HS-5 (cell line): ENCODE measurements at regions not wholly inside any gene's neighbourhood (a gene's known extent, or its start where the extent isn't known, plus 50 kb on each side); places are given as distances from the start of the nearest gene placed in this dataset.

Experiments used
- DNase-seq: peaks from one replicate; pipeline ENCODE4 v3.0.0-alpha.2; 2012; ENCODE audit warnings: low read depth

DNA sequence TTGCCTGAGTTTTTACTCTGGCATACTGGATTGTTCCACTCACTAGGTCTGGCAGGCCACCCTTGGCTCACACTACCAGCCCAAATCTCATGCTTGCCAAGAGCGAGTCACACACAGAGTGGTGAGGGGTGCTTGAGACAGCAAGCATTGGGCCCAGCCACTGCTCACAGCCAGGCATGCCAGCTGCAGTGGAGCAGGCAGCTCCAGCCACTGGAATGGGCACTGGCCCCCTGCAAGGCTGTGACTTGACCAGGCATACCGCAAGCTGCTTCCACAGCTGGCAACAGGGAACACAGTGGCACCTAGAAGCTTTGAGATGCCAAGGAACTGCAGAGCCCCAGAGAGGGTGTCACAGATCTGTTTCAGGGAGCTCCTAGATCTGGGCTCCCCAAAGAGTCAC, 488.5 kb downstream of the LRFN5 start:
- no peak for DNase-seq

DNA sequence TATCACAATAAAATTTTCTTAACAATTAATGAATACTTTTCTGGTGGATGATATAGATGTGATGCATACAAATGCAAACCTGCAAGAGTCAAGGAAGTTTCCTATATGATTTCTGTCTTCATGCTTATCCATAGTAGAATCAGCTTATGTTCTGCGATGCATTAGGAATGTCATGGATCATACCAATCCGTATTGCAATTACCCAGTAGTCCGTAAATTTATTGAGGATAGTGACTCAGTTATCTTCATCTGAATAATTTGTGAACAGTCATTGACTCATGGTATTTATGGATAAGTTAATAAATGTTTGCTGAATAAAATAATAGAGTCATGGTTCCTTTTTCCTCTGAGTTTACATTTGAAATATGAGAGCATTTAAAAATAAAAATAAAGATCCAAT, 483.4 kb downstream of the LRFN5 start:
- no peak for DNase-seq

DNA sequence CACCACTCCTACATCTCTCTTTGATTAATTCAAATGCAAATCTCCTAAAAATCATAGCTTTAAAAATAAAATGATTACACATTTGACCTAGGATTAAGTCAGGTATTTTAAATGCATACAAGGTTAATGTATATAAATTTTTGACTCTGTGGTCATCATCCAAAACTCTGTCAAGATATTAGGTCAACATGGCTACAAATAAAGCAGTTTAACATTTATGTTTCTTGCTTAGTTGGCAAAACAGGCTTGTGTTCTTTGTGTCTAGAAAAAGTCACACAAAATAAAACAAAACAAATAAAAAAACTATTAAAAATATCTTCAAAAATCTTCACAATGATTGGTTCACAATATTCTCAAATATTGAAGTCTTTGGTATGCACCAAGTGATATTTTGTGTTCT, 473.2 kb downstream of the LRFN5 start:
- no peak for DNase-seq

DNA sequence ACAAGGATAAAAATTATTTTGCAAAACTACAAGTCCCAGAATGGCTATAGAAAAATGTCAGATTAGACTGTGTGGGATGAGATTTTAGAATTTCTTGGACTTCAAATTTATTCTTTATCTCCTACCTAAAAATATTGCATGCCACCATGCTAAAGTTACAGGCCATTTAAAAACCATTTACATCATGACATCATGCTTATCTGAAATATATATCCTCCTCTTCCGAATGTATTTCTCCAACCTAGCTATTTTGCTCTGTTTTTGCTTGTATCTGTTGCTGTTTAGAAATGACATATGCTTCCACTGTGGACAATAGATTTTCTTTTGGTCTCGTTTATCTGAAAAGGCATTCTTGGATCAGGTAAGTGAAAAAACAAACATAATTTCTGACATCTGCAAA, 471.7 kb downstream of the LRFN5 start:
- no peak for DNase-seq

DNA sequence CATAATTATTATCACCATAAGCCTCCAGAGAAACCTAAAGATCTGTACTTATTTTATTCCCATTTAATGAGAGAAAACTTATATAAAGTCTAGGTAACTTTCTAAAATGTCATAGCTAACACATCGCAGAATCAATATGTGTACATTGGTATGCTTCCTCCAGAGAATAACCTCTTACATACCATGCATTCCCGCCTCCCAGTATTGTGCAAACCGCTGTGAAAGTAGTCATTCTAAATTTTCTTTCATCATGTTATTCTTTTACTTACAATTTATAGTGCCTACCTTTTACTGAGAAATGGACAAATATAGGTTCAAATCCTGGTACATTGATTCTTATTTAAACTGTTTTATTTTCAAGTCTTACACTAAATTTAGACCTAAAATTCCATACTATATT, 463.4 kb downstream of the LRFN5 start:
- peak; percentile 8 for DNase-seq

DNA sequence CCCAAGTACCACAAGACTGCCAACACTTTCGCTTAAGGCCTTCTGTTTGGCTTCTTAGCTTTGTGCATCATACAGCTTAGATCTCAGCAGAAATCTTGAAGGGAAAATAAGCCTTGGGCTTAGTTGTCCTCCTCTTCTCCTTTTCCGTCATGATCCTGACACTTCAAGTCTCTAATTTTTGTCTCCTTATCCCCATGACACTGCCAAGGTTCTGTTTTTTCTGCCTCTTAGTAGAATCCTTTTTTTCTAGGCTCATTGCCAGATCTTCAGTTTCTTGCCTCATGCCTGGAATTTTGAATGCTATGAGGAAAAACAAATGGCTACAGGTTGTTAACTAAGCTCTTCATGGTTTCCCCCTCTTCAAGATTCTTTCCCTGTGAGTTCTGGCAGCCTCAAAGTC, 450.4 kb downstream of the LRFN5 start:
- no peak for DNase-seq

DNA sequence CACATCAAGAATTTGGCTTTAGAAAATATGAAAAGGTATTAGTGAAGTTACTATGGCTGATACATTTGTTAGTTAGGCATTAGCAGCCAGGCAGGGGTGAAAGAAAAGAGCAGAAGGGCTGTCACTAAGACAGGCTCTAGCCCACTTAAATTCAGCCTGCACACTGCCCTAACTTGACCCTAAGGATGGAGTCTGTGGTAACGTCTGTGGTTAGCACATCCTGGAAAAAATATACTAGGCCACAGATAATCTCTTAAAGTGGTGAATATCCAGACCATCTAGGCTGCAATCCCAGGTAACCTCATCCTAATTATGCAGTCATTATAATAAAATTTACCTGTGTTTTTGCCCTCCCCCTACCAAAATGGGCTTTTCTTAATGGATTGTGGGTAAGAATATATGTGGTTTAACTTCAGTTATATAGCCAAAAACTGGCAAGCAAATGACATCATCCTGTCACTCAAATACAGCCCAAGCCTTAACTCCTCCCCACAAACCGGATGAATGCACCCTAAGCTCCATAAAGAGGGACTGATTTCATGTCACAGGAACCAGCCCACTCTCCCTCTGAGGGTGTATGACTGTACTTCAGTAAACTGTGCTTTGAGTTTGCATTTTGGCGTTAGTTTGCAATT, 440.9 kb downstream of the LRFN5 start:
- no peak for DNase-seq

DNA sequence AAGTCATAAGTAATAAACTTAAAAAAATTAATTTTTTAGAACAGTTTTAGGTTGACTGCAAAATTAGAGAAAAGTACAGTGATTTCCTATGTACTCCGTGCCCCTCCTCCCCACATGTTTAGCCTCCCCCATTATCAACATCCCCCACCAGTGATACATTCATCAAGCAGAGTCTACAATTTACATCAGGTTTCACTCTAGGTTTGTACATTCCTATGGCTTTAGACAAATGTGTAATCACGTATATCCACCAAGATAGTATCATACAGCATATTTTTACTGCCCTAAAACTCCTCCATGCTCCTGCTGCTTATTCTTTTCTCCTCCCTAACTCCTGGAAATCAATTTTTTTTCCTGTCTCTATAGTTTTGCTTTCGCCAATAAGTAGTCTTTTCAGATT, 438.7 kb downstream of the LRFN5 start:
- DNase-seq = no peak

DNA sequence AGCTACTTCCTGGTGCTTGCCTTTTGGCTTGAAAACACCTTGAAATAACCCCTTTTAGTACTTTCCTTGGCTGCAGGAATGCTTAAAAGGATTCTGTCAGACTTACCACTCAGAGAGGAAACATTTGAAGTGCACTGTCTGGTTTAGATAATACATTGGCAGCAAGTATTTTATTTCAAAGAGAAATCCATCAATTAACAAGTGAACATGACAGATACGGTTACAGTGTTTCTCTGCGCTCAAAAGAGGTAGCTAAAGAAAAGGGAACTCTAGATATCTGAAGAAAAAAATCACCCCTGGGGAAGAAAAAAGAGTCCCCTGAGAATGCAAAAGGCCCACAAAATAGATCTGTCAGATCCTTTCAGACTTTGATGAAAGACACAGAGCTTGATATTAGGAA, 421.9 kb downstream of the LRFN5 start:
- DNase-seq = no peak

DNA sequence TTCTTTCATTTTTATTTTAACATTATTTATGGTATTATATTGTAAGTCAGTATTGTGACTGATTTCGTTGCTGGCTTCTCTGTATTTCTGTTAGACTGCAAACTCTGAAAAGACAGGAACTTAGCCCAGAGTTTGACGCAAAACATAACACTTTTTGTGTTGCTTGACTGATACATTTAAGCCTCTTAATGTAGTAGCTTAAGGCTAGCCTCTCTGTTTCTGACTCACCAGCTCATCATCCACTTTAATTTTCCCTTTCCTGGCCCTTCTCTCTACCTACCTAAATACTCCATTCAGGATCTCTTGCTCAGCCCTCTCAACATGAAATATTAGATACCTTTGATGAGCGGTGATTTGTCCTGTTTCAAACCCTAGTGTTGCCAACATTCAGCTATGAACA, 420.6 kb downstream of the LRFN5 start:
- DNase-seq = no peak

DNA sequence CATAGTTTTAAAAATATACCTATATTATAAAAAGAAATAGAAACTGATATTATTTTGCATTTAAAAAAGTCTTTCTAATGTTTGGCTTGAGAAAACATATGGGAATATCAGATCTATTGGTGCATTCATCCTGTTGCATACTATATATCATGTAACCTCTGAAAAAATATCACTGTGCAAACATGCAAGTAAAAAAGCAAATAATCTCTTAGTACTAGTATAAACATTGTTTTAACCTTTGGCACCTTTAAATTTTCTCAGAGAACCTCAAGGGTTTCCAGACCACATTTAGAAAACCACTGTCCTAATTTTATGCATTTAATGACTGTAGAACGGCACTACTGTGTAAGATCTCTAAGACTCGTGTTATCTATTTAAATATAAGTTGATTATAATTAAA, 416.8 kb downstream of the LRFN5 start:
- no peak for DNase-seq

DNA sequence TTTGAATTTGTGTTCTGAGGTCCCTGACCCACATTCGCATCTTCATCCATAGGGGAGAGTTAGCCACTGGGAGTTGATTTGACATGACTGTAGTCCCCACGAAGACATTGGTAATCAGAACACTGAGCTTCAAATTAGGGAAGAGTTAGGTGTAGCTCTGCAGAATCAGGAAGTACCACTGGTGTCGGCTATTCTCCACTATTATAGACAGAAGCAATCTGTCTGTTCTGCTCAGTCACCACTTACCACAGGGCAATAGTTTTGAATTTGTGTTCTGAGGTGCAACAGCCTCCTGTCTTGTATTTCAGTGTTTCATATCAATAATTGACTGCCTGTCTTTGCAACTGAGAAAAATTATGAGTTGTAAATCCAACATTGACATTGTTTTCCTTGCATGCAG, 407.6 kb downstream of the LRFN5 start:
- DNase-seq = no peak

DNA sequence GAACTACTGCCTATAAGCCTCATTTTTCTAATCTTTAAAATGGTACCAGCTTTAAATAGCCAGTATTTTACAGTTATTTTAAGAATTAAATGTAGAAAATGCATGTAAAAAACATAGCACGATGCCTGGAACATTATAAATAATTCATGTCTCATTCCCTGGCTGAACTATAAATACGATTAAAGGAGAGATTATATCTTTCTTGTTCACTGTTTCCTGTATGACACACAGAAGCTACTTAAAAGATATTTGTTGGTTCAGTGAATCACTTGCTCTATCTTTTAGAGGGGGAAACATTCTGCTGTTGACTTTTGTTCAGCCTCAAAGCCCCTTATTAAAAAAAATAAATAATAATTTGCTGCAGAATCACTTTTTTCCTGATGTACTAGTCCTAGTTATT, 406.9 kb downstream of the LRFN5 start:
- no peak for DNase-seq

DNA sequence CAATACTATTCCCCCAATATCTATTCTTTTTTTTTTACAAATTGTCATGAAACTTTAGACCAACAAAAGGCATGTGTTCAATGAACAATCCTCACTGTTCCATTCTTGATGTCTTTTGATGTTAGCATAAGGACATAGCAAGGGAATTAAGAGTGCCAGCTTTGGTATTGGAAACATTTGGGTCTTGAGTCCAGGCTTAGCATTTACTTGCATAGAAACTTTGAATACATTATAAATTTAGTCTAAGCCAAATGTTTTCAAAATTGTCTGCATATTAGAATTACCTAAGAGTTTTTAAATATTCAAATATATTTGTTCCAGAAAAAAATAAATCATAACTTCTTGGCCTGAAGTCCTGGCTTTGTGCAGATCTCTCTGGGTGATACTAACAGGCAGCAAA, 406.5 kb downstream of the LRFN5 start:
- no peak for DNase-seq

DNA sequence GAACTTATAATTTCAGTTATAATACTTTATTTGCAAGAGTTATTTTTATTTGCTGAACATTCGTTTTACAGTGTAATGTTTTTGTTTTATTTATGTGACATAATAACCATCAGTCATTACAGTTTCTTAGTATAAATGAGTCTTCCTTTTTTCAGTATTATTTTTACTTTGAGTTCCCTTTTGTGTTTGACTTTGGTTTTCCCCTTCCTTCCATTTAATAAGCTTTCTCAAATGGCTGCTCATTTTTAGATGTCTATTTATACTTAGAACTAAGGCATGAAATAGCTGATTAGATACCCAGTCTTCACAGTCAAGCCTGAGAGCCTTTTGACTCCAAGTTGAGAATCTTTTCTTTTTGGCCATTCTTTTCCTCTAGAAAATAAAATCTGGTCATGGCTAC, 404.5 kb downstream of the LRFN5 start:
- DNase-seq = no peak

DNA sequence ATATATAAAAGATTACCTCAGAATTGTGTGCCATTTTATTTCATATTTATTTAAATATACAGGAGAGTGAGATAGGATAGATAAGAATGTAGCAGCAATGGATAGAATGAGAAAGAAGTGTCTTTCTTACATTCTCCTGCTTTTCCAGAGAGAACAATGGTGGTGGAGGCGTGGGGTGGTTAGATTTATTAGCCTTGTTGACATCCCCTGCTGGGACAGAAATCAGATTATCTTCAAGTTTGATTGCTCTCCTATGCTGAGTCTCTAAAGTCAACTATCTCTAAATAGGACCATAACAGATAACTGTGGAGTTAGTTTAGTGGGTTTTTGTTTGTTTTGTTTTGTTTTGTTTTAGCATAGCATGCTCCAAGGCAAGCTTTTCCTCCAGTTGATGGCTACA, 397.6 kb downstream of the LRFN5 start:
- no peak for DNase-seq

DNA sequence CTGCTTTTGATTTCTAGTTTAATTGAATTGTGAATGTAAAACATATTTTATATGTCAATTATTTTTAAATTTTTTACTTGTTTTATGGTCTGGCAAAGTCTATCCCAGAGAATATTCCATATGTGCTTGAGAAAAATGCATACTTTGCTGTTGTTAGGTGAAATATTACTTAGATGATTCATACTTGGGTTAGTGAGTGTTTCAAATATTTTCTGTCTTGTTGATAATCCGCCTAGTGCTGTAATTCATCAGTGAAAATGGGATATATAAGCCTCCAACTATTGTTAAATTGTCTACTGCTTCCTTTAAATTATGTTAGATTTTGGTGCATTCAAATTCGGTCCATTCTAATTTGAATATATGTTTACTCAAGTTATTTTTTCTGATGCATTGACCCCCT, 395.5 kb downstream of the LRFN5 start:
- DNase-seq = peak; percentile 34

DNA sequence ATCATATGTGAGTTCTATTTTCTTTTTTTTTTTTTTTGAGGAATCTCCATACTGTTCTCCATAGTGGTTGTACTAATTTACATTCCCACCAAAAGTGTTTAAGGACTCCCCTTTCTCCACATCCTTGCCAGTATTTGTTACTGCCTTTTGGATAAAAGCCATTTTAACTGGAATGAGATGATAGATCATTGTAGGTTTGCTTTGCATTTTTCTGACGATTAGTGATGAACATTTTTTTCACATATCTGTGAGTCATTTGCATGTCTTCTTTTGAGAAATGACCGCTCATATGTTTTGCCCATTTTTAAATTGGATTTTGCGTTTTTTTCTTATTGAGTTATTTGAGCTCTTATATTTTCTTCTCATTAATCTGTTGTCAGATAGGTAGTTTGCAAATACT, 394.8 kb downstream of the LRFN5 start:
- peak; percentile 24 for DNase-seq

DNA sequence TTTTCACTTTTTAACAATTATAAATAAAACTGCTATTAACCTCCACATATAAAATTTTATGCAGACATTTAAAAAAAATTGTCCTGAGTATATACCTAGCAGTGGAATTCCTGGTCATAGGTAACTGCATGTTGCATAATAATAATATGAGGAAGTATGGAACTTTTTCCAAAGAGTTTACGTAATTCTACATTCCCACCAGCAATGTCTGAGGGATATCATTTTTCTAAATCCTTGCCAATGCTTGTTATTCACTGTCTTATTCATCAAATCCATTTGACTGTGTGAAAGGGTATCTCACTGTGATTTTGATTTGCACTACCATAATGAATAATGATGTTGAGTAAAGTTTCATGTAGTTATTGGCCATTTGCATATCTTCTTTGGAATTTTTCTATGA, 393.8 kb downstream of the LRFN5 start:
- DNase-seq = peak; percentile 3

DNA sequence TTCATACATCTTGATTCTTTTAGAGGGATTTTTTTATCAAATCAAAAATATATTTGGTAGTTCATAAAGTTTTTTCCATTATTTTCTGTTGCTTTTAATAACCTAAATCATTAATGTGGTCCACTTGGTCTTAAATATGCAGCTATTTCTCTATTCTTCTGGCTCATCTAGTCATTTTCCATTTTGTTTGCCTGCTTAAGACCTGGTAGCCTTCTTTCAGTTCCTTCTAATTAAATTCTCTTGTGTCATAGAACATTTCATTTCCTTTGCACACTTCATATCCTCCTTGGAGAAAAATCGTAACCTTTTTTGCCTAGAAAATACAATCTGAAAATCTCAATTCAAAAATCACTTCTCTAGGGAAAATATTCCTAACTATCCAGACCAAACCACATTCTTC, 387.0 kb downstream of the LRFN5 start:
- no peak for DNase-seq

DNA sequence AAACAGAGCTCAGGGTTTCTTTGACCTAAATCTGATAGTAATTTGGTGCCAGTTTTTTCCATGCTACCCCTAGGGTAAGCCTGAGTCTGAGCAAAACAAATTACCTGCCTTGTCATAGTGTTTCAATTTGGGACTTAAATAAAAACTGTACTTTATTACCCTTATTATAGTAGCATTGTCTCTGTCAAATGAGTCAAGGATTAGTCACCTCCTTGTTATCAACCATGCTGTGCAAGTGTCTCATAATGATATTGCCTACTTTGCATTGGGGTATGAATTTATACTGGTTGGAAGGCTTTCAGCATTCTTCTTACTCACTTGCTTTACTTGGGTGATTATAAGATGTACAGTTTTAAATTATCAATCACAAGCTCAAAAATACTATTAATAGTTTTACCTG, 380.0 kb downstream of the LRFN5 start:
- peak; percentile 44 for DNase-seq

DNA sequence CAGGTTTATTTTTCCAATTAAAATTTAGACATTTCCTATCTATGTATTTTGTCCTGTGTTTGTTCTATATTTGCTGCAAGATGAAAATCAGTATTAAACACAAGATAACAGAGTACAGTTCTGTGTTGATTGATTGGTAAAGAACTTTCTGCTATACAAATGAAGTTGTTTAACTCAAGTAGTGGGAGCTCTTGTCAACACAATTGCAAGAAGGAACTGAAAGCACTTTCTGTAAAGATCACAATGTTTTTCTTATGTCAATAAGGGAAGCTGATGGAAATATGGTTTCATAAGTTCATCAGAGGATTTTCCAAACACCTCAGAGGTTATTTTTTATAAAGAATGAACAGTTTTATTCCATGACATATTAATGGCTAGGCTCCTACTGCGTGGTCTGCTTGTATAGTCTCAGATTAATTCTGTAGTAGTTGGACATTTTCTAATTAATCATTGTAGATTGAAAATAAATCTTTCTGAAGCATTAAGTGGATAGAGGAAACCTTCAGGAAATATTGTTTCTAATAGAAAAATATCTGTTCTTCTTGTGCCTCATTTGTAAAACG, 379.5 kb downstream of the LRFN5 start:
- DNase-seq = no peak

DNA sequence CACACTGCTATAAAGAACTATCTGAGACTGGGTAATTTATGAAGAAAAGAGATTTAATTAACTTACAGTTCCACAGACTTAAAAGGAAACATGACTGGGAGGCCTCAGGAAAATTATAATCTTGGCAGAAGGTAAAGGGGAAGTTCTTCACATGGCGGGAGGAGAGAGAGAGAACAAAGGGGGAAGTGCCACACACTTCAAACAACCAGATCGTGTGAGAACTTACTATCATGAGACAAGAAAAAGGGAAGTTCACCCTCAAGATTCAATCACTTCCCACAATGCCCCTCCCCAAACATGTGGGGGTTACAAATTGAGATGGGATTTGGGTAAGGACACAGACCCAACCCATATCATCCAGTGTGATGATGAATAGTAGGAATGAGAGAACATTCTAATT, 366.5 kb downstream of the LRFN5 start:
- DNase-seq = no peak

DNA sequence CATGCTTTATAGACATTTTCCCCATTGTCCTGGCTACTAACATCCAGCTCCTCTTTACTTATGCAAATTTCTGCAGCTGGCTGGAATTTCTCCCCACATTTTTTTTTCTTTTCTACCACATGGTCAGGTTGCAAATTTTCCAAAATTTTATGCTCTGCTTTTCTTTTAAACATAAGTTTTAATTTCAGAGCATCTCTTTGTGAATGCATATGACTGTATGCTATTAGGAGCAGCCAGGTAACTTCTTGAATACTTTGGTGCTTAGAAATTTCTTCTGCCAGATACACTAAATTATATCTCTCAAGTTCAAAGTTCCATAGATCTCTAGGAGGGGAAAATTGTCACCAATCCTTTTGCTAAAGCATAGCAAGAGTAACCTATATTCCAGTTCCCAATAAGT, 365.9 kb downstream of the LRFN5 start:
- DNase-seq = no peak

DNA sequence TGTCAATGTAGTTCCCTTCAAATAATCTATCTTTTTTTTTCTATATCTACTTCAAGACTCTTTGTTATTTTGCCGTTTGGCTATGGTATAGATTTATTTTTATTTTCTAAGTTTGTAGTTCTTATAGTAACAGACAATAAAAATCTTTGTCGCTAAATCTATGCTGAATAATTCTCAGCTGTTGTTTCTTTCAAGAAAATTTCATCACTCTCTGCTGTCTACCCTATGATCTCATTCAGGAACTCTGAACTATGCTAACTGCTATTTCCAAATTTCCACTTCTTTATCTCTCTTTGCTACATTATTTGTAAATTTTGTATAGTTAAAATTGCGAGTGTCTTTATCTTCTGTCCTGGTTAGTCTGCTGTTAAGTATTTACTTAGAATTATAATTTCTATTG, 353.6 kb downstream of the LRFN5 start:
- no peak for DNase-seq
